NCI-H146 (cell line): ENCODE measurements at regions not wholly inside any gene's neighbourhood (a gene's known extent, or its start where the extent isn't known, plus 50 kb on each side); places are given as distances from the start of the nearest gene placed in this dataset.

Experiments used
- DNase-seq: peaks from one replicate; lab custom pipeline; 2025; lab: John Stamatoyannopoulos, UW

GRCh38 chr3:30169487-30169886 lies 436.9 kb upstream of the TGFBR2 start:
- DNase-seq, result no peak

- peak; percentile 54 for DNase-seq
These were observed 435.5 kb upstream of the TGFBR2 start for GRCh38 chr3:30170681-30171438.

GRCh38 chr3:30174357-30174756 lies 432.0 kb upstream of the TGFBR2 start:
- DNase-seq, result no peak

GRCh38 chr3:30180310-30181177 lies 425.9 kb upstream of the TGFBR2 start:
- no peak for DNase-seq

- DNase-seq, result no peak
These were observed 425.3 kb upstream of the TGFBR2 start for GRCh38 chr3:30181178-30181465.

GRCh38 chr3:30181581-30181980 lies 424.8 kb upstream of the TGFBR2 start:
- no peak for DNase-seq

GRCh38 chr3:30183421-30183820 lies 423.0 kb upstream of the TGFBR2 start:
- DNase-seq, result no peak

- no peak for DNase-seq
These were observed 422.1 kb upstream of the TGFBR2 start for GRCh38 chr3:30184091-30184810.

GRCh38 chr3:30185872-30186271 lies 420.5 kb upstream of the TGFBR2 start:
- no peak for DNase-seq

GRCh38 chr3:30186741-30187219 lies 419.6 kb upstream of the TGFBR2 start:
- peak; percentile 89 for DNase-seq

GRCh38 chr3:30187366-30187765 lies 419.0 kb upstream of the TGFBR2 start:
- DNase-seq, result no peak

GRCh38 chr3:30188713-30189112 lies 417.7 kb upstream of the TGFBR2 start:
- DNase-seq, result peak; percentile 94

- no peak for DNase-seq
These were observed 416.5 kb upstream of the TGFBR2 start for GRCh38 chr3:30189900-30190299.

- DNase-seq, result no peak
These were observed 412.8 kb upstream of the TGFBR2 start for GRCh38 chr3:30193625-30194044.

GRCh38 chr3:30195352-30195751 lies 411.0 kb upstream of the TGFBR2 start:
- DNase-seq, result no peak

GRCh38 chr3:30198162-30198561 lies 408.2 kb upstream of the TGFBR2 start:
- peak; percentile 13 for DNase-seq

- DNase-seq, result peak; percentile 58
These were observed 407.2 kb upstream of the TGFBR2 start for GRCh38 chr3:30199096-30199759.

- no peak for DNase-seq
These were observed 406.5 kb upstream of the TGFBR2 start for GRCh38 chr3:30199855-30200254.

GRCh38 chr3:30201715-30202114 lies 404.7 kb upstream of the TGFBR2 start:
- DNase-seq, result no peak

GRCh38 chr3:30203301-30203700 lies 403.1 kb upstream of the TGFBR2 start:
- DNase-seq, result no peak

GRCh38 chr3:30204126-30204525 lies 402.3 kb upstream of the TGFBR2 start:
- DNase-seq, result peak; percentile 17

GRCh38 chr3:30206051-30206450 lies 400.4 kb upstream of the TGFBR2 start:
- no peak for DNase-seq
